Muscle of leg (tissue), 3 donors: ENCODE measurements at regions not wholly inside any gene's neighbourhood (a gene's known extent, or its start where the extent isn't known, plus 50 kb on each side); places are given as distances from the start of the nearest gene placed in this dataset.
"Not testable (repeated sequence)": the region's sequence is repeated elsewhere in the genome, so short reads cannot be mapped to it uniquely, and the experiment has no call there.

Experiments used
- DNase-seq: peaks from one replicate; pipeline ENCODE4 v3.0.0; 2013
- H3K27ac ChIP-seq: one replicate; pipeline ENCODE4 v1.5.1; 2013; ENCODE audit warnings: mild to moderate bottlenecking, low read length, control low read depth
- H3K27me3 ChIP-seq: one replicate; pipeline ENCODE4 v1.6.1; 2013; ENCODE audit warnings: low read length; ENCODE audit not compliant: control insufficient read depth, insufficient read depth
- H3K36me3 ChIP-seq: one replicate; pipeline ENCODE4 v1.6.1; 2013; ENCODE audit warnings: low read length; ENCODE audit not compliant: control insufficient read depth, insufficient read depth
- H3K4me1 ChIP-seq: one replicate; pipeline ENCODE4 v1.6.1; 2013; ENCODE audit warnings: low read length; ENCODE audit not compliant: control insufficient read depth, insufficient read depth
- H3K4me3 ChIP-seq: one replicate; pipeline ENCODE4 v1.5.1; 2013; ENCODE audit warnings: low read length, control low read depth
- H3K9me3 ChIP-seq: replicated peaks from 2 replicates; pipeline ENCODE4 v1.6.1; 2013; ENCODE audit warnings: low read depth, low read length; ENCODE audit not compliant: control insufficient read depth
- WGBS: methylation state at CpG from one replicate; pipeline ENCODE4 v1.1.5; 2013; ENCODE audit warnings: missing lambda C conversion rate; ENCODE audit not compliant: insufficient coverage; 5-methylcytosine and 5-hydroxymethylcytosine counted together

DNA sequence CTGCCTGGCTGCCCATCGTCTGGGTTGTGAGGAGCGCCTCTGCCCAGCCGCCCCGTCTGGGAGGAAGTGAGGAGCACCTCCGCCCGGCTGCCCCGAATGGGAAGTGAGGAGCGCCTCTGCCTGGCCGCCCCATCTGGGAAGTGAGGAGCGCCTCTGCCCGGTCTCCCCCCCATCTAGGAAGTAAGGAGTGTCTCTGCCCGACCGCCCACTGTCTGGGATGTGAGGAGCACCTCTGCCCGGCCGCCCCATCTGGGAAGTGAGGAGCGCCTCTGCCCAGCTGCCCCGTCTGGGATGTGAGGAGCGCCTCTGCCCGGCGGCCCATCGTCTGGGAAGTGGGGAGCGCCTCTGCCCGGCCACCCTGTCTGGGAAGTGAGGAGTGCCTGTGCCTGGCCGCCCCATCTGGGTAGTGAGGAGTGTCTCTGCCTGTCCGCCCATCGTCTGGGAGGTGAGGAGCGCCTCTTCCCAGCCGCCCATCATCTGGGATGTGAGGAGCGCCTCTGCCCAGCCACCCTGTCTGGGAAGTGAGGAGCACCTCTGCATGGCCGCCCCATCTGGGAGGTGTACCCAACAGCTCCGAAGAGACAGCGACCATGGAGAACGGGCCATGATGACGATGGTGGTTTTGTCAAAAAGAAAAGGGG lies 98.0 kb upstream of the VSTM2A start:
- H3K27me3 ChIP-seq, H3K36me3 ChIP-seq, H3K9me3 ChIP-seq, H3K4me3 ChIP-seq, H3K4me1 ChIP-seq, H3K27ac ChIP-seq, DNase-seq: not testable (repeated sequence)
- 93% methylated on average over 21 of the region's 34 CpGs for WGBS

- not testable (repeated sequence) for H3K9me3 ChIP-seq, H3K4me3 ChIP-seq
- 20% methylated on average over 1 of the region's 1 CpG for WGBS
These were observed 89.0 kb upstream of the VSTM2A start for GRCh38 chr7:54453168-54453567.

DNA sequence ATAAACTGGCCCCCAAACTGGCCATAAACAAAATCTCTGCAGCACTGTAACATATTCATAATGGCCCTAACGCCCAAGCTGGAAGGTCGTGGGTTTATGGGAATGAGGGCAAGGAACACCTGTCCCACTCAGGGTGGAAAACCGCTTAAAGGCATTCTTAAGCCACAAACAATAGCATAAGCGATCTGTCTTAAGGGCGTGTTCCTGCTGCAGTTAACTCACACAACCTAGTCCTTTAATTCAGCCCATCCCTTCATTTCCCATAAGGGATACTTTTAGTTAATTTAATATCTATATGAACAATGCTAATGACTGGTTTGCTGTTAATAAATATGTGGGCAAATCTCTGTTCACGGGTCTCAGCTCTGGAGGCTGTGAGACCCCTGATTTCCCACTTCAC lies 87.5 kb upstream of the VSTM2A start:
- H3K36me3 ChIP-seq, H3K27ac ChIP-seq, H3K27me3 ChIP-seq, H3K4me3 ChIP-seq, DNase-seq, H3K4me1 ChIP-seq: not testable (repeated sequence)
- H3K9me3 ChIP-seq = peaks cover 12% of the 10 kb centered on the region
- no CpG with 5 or more reads among the region's 6 CpGs for WGBS

More at GRCh38 chr7:54453168-54453567, 89.0 kb upstream of the VSTM2A start:
- H3K27me3 ChIP-seq, H3K27ac ChIP-seq, H3K4me1 ChIP-seq, DNase-seq, H3K36me3 ChIP-seq: not testable (repeated sequence)

DNA sequence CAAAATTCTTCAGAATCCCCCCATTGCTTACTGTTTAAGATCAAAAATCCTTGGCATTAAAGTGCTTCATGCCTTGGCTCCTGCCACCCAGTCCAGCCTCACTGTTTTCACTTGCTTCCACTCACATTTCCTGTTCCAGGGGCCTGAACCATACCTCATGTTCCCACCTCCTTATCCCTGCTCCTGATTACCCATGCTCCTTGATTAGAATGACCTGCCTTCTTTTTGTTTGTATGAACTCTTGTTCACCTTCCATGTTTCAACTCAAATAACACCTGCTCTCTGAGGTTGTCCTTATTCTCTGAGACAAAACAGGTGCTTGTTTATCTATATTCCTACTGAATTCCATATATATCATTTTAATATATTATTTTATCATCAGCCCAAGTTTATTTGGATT lies 77.1 kb upstream of the VSTM2A start:
- Histone ChIP-seq H3K4me1 (no peaks in the 10 kb centered on the region), H3K4me3 (no peak overlapping the region), H3K9me3 (no peaks in the 10 kb centered on the region), H3K27ac (no peak overlapping the region), H3K27me3 (no peaks in the 10 kb centered on the region), H3K36me3 (no peaks in the 10 kb centered on the region)
- DNase-seq = no peak

DNA sequence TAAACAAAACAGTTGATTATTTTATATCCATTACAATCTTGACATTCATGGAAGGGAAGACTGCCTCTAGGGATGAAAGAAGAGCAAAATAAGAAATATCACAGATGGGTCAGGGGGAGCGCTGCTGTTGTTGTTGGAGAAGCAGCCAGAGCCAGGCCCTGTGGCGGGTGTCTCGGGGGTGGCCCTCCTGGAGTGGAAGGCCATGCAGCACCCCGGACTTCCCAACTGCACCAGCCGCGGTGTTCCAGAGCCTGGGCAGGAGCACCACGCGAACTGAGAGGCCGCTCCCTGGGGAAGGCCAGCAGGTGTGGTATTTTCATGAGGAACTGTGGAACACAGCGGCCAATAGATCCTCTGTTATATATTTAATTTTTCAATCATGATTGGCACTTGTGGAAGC lies 72.4 kb upstream of the VSTM2A start:
- no peaks in the 10 kb centered on the region for H3K4me1 ChIP-seq
- H3K4me3 ChIP-seq = no peak overlapping the region
- DNase-seq = no peak
- H3K27me3 ChIP-seq = no peaks in the 10 kb centered on the region
- WGBS = 83% methylated on average over 2 of the region's 10 CpGs
- no peaks in the 10 kb centered on the region for H3K36me3 ChIP-seq
- H3K27ac ChIP-seq = no peak overlapping the region
- H3K9me3 ChIP-seq = no peaks in the 10 kb centered on the region

DNA sequence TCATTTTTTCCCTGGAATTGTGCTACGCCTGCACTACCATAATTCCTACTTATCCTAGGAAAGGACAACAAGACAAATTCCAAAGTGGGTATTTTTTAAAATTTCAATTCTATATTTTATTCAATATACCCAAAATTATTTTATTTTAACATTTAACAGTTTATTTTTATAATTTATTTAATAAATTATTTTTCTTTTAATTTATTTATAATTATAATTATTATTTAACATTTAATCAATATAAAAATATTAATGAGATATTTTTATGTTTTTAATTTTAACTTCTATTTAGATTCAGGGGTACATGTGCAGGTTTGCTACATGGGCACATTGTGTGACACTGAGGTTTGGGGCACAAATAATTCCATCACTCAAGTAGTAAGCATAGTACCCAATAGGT lies 65.6 kb upstream of the VSTM2A start:
- H3K36me3 ChIP-seq = no peaks in the 10 kb centered on the region
- peaks cover 2% of the 10 kb centered on the region for H3K9me3 ChIP-seq
- no peaks in the 10 kb centered on the region for H3K27me3 ChIP-seq
- no peak overlapping the region for H3K27ac ChIP-seq
- H3K4me3 ChIP-seq = no peak overlapping the region
- no CpG with 5 or more reads among the region's 1 CpG for WGBS
- DNase-seq = no peak
- H3K4me1 ChIP-seq = no peaks in the 10 kb centered on the region

DNA sequence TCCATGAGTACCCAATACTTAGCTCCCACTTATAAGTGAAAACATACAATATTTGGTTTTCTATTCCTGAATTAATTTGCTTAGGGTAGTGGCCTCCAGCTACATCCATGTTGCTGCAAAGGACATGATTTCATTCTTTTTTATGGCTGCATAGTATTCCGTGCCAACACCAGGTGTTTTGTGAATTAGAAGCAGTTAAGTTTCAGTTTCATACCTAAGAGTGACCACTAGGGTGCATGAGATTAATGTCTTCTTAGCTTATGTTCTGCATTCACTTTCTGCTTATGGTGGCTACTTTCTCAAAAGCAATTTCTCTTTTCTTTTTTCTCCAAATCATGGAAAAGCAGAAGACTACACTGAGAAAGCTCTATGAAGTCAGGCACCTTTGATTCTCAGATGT lies 65.1 kb upstream of the VSTM2A start:
- no CpG with 5 or more reads among the region's 1 CpG for WGBS
- no peak overlapping the region for H3K27ac ChIP-seq
- H3K36me3 ChIP-seq = no peaks in the 10 kb centered on the region
- H3K4me3 ChIP-seq = no peak overlapping the region
- H3K9me3 ChIP-seq = peaks cover 2% of the 10 kb centered on the region
- no peak for DNase-seq
- no peaks in the 10 kb centered on the region for H3K4me1 ChIP-seq
- H3K27me3 ChIP-seq = no peaks in the 10 kb centered on the region

- Histone ChIP-seq H3K27ac (no peak overlapping the region), H3K36me3 (no peaks in the 10 kb centered on the region), H3K27me3 (no peaks in the 10 kb centered on the region), H3K9me3 (no peaks in the 10 kb centered on the region), H3K4me3 (no peak overlapping the region), H3K4me1 (no peaks in the 10 kb centered on the region)
- DNase-seq = no peak
- WGBS = no CpG with 5 or more reads among the region's 3 CpGs
These were observed 58.7 kb upstream of the VSTM2A start for GRCh38 chr7:54483523-54483922.

GRCh38 chr7:54485044-54485443 lies 57.1 kb upstream of the VSTM2A start:
- no peak for DNase-seq
- Histone ChIP-seq H3K27me3 (no peaks in the 10 kb centered on the region), H3K9me3 (no peaks in the 10 kb centered on the region), H3K4me3 (no peak overlapping the region), H3K27ac (no peak overlapping the region), H3K4me1 (no peaks in the 10 kb centered on the region), H3K36me3 (no peaks in the 10 kb centered on the region)
- WGBS = no CpG with 5 or more reads among the region's 1 CpG
